GM21717 (cell line): ENCODE measurements at regions not wholly inside any gene's neighbourhood (a gene's known extent, or its start where the extent isn't known, plus 50 kb on each side); places are given as distances from the start of the nearest gene placed in this dataset.
"Not testable (repeated sequence)": the region's sequence is repeated elsewhere in the genome, so short reads cannot be mapped to it uniquely, and the experiment has no call there.

Experiments used
- ATAC-seq: cut with Tn5 transposase; IDR thresholded peaks from one replicate; pipeline ENCODE4 v1.9.1; 2021; ENCODE audit warnings: mild to moderate bottlenecking, moderate library complexity; ENCODE audit not compliant: unreplicated experiment

DNA sequence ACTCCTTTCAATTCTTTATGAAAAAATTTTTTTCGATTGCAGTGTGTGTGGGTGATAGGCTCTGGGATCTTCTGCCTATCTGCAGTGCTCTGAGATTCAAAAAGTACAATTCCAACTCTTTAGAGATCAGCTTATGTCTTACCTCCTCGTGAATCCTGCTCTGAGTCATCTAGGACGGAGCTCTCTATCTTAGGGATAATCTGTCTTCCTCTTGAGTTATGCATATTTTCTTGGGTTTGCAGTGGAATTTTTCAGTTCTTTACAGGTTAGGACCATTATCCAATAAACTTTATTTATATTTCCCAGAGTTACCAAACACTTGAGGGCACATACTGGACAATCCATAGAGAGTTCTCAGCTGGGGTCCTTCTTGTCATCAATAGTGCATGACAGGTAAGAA lies 428.6 kb downstream of the ACTR3B start:
- no peak for ATAC-seq

DNA sequence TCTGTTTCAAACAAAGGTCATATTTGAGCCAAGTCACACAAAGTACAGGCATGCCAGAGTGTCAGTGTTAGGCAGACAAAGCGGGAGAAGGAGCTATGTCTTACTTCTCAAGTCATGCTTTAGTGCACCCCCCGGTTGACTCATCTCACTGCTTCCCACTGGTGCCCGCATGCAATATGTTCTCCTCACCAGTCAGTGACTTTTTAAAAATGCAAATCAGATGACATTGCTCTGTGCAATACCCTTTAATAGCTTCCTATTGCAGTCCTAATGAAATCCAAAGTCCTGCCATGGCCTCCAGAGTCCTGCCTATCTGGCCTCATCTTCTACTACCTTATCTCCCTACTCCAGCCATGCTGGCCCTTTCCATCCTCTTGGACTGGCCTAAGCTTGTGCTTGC lies 429.1 kb downstream of the ACTR3B start:
- peak; percentile 77 for ATAC-seq

DNA sequence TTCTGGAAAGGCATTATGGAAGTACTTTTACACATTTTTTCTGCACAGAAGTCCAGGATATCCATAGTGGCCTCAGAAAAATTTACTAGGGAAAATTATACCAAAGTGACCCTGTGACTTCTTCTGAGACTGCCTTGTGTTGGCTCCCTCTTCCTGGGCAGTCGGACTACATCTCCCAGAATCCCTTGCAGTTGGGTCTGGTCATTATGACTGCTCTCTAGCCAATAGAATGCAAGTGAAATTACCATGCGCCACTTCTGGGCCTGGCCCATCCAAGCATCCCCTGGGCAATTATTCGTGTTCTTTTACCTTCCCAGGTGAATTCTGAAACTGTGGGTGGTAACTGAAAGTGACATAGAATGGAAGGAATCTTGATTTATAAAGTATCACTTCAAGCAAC lies 430.9 kb downstream of the ACTR3B start:
- no peak for ATAC-seq

DNA sequence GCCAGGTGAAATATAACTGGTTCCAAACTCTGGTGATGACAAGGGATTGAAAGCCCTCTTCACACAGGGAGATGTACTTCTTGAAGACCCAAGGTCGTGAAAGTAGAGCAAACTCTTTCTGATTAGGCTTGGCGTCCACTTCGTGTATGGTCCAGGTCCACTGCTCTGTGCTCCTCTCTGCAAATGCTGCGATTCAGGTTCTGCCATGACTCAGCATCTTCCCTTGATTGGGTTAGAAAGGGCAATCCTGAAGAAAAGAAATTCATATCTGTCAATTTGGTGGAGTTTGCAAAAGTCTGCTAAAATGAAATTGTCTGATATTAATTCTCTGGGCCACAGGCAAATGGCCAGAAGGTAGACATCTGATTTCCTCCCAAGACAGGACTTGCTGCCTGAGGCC lies 431.4 kb downstream of the ACTR3B start:
- no peak for ATAC-seq

DNA sequence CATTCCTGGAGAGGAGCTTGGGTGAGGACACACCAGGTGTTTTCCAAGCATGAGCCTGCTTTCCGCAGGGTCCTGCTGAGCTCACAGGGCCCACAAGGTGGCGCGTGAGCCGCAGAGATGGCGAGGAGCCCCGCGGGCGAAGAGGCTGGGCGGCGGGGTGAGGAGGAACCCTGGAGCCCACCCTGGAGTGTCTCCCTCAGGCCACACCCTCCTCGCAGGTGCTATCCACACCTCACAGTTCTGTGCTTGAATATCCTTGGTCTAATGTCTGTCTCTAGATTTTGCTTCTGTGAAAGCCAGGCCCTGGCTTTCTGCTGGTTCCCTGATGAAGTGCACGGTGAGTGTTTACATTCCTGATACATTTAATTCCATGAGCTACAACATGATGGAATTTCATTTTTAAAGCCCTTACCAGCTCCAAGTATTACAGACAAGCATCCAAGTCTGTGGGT lies 433.6 kb downstream of the ACTR3B start:
- peak; percentile 62 for ATAC-seq

DNA sequence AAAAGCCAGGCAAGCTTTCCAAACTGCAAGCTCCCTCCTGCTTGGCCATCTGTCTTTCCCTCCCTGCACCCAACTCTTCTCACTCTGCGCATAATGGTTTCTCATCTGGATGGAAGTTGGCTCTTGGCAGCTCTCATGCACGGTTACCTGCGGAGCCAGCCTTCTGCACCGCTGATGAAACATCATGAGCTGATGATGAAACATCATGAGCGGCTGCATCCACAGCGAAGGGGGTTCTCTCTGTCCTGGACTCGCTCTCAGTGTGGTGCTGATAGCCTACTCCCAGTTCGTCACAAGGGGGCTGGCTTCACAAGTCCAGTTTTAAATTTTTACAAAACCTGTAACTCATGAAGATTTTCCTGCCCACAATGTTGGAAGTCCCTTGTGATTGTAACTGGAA lies 457.5 kb downstream of the ACTR3B start:
- no peak for ATAC-seq

DNA sequence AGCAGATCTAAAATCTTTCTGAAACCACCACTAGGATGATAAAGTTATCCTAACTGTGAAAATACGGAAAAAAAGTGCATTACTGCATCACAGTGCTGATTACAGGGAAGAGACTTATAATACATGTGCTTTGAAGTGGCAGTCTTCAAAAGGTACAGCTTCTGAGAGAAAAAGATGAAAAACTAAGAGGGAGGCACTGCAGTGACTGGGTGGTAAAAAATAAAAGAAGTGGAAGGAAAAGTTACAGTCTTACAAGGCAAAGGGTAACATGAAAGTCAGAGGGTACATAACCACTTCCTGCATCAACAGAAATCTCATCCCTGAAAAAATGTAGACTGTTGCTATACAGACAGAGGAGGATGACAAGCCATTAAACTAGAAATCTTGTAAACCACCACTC lies 465.3 kb downstream of the ACTR3B start:
- no peak for ATAC-seq

DNA sequence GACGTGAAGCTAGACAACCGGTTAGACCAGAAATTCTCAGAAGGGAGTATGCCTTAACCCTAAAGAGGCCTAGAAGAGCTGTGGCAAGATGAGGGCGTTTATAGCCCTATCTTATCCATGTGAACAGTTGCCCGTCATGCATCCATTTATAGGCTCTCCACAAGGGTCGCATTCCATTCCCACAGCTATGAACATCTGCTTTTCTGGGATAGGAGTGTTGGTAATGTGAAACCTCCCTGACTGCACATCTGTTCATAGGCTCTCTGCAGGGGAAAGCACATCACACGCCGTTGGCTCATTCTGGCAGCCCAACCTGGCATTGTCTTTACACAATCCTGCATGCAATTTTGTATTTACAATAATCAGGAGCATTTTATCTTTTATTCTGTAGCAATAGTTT lies 485.6 kb downstream of the ACTR3B start:
- not testable (repeated sequence) for ATAC-seq

DNA sequence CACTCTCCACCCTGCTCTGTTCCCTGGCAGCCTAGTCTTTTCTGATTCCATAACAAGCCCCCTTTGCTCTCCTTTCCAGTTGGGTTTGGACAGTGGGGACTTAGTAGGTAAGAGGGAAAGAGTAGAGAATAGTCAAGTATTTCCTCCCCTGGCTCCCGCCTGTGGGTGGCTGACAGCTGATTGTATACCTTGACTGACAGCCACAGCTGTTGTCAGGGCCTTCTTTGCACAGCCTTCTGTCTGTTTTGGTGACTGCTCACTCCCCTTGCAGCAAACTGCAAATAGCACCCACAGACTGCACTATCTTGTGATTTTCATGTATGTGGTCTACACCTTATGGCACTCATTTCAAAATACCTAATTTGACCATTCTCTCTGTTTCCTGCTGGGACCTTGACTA lies 486.3 kb downstream of the ACTR3B start:
- no peak for ATAC-seq

DNA sequence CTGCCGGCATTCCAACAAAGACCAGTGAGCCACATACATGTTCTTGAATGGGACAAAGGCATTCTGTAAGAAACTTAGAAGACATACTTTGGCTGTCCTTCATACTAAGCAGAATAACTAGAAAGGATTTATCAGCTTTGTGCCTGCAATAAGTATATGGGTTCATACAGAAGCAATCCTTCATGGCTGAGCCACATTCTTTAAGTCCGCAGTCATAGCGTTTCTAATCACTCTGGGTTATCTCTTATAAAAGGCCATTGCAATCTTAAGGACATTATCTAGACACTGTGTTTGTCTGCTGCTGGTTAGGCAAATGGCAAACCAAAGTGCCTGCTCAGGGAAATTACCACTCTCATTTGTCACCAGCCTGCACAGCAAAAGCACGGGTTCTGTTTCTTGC lies 488.4 kb downstream of the ACTR3B start:
- no peak for ATAC-seq

DNA sequence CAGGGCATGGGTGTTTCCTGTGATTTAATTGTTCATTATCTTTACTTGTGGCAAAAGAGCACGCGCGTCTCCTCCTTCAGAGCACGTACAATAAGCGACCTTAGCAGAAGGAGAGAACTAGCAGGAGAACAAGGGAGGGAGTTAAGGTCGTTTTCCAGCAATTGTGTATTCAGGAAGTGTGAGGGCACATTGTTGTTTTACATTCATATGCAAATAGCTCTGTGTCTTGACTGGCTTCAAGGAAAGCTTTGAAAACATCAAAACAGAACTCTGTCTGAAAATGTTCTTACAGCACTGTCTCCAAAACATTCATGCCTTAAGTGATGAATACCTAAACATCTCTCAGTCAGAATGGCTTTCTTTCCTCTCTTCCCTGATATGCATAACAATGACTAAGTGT lies 499.1 kb downstream of the ACTR3B start:
- ATAC-seq: no peak

DNA sequence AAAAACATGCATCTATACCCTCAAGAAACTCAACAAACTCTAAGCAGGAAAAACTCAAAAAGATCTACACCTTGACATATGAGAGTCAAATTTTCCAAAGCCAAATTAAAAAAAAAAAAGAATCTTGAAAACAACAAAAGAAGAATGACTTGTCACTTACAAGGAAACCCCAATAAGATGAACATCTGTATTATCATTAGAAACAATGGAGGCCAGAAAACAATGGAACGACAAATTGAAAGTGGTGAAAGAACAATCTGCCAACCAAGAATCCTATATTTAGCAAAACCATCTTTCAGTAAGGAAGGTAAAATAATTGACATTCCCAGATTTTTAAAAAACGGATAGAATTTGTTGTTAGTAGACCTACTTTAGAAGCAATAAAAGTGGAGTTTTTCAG lies 516.8 kb downstream of the ACTR3B start:
- no peak for ATAC-seq

DNA sequence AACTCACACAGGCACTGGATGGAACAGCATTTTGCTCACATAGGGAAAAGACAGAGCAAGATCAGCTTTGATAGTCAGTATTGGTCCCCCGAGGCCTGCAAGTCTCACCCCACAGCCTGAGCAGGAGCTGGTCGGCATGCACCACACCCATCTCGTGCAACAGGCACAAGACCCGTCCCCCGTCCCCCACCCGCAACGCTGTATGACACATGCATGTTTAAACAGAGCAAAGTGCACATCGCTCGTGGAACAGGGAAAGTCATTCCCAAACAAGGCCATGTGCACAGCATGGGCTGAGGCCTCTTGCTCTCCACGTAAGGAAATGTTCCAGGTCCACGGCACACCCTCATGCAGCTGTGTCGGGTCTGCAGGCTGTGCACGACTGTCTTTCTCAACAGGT lies 527.2 kb downstream of the ACTR3B start:
- no peak for ATAC-seq

DNA sequence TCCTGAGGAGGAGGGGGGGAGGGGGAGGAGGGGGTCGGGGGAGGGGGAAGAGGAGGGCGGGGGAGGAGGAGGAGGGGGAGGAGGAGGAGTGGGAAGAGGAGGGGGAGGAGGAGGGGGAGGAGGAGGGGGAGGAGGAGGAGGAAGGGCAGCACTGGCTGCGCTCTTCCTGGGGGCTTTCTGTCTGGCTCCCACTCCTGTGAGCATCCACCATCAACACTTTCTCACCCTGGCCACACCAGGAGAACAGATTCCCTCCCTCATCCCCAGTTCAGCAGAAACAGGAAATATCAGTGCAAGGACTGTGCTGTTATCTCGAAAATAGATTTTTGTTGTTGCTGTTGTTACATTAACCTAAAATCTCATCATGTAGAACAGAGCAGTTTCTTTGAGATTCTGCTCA lies 530.5 kb downstream of the ACTR3B start:
- no peak for ATAC-seq

DNA sequence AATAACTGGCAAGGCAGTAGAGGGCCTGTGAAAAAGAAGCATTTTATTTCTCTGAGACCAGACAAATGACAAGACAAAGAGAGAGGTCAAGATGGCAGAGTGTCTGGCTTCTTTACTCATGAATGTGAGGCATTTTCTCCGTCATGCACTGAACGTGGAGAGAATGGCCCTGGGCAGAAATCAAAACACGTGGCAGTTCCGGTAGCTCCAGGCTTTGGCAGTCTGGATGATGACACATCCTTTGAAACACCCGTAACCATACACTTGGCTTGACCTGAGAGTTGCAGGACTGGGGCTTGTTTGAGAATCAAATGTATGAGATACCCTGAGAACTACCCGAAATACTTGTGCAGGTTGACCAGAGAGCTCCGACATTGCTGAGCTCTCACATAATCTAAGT lies 537.6 kb downstream of the ACTR3B start:
- no peak for ATAC-seq

DNA sequence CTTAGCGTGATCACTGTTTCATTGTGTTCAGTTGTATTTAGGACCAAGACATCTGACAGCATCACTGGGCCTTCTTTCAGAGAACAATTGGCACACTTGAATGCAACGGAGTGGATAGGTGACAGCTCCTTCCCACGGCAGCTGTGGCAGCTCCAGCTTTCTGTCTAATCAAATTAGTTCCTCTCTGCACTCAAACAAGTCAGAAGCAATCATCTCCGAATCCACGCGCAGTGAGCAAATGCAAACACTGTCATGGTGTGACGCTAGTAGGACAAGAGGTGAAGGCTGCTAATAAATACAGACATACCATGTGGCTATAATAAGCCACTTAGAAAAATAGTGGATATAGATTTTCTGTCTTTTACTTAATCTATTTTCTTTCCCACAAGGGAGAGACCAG lies 542.4 kb downstream of the ACTR3B start:
- no peak for ATAC-seq

DNA sequence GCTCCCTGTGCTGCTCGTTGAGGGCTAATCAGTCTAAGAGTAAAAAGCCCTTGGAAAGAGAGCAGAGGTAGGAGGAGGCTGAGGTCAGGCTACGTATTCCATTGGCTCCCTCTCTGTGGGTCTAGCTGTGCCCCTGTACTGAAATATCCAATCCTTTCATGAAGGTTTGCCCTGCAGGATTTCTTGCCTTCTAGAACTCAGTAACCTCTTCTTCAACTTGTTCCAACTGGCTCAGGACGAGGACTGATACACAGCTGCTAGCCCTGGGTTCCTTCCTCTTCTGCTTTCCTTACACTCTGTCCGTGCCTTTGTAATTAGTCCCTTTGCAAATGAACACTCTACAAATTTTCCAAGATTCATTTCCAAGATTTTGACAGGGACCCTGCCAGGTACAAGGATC lies 560.5 kb downstream of the ACTR3B start:
- ATAC-seq: no peak

DNA sequence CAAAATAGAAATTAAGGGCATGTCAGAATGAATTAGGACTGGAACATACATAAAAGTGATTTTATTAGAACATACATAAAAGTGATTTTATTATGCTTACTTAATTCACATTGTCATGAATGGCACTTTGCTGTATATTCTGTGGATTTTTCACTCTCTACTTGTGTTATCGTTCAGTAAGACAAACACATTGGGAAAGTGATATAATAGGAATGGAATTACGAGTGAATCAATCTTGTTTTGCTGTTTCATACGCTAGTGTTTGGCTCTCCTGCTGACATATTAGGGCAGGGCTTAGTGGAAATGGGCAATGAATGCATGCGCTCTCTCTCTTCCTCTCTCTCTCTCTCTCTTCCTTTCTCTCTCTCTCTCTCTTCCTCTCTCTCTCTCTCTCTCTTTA lies 561.1 kb downstream of the ACTR3B start:
- no peak for ATAC-seq

DNA sequence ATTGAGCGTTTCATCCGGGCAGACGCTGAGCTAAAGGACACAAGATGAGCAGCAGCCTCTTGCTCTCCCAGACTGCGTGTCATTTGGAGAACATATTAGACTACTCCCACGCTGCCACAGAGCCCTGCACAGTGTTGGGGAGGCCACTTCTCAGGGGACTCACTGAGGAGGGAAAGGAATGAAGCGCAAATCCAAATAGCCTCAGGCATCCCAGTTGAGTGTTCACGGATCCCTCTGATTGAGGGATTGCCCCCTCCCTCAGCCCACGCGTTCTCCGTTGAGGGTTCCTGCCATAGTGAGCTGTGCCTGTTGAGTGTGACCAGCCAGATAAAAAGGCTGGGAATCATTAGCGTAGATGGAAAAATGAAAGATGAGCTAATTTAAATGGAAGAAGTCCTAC lies 563.4 kb downstream of the ACTR3B start:
- ATAC-seq: no peak

DNA sequence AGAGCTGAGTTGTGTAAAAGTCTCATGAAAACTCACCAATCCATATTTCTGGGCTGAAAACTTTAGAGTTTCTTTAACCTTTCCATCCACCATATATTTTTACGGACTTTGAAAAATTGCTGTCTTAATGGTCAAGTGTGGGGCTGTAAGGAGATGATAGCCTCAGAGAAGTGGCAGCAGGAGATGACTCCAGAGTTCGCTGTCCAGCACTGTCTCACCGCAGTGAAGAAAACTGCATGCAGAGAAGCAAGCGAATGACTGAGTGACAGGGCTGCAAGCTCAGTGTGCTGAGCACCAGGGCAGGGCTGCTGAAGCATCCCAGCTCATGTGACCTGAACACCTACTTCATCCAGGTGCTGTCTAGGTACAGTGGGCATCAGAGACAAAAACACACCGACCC lies 564.5 kb downstream of the ACTR3B start:
- ATAC-seq: no peak

DNA sequence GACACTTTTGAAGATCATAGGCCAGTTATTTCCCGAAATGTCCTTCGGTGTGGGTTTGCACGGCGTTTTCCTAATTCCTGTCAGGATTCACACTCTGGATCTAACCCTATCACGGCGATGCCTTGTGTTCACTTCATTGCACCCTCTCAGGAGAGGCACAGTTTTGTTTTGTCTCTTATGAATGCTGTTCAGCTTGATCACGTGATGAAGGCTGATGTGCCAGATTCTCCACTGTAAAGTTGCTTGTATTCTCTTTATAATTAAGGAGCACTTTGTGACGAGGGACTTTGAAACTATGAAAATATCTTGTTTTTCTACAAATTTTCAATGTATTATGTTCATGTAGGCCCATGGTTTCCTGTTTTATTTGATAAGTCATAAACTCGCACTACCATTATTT lies 568.1 kb downstream of the ACTR3B start:
- ATAC-seq: no peak

DNA sequence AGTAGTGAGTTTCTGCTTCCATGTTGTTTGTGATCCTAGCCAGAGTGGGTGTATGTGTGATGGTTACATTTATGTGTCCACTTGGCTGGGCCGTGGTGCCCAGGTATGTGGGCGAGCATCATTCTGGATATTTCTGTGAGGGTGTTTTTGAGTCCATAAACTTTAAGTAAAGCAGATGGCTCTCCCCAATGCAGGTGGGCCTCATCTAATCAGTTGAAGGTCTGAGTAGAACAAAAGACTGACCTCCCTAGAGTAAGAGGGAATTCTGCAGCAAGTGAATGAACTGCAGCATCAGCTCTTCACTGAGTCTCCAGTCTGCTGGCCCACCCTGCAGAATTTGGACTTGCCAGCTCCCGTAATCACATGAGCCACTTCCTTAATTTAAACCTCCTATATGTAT lies 571.9 kb downstream of the ACTR3B start:
- no peak for ATAC-seq

DNA sequence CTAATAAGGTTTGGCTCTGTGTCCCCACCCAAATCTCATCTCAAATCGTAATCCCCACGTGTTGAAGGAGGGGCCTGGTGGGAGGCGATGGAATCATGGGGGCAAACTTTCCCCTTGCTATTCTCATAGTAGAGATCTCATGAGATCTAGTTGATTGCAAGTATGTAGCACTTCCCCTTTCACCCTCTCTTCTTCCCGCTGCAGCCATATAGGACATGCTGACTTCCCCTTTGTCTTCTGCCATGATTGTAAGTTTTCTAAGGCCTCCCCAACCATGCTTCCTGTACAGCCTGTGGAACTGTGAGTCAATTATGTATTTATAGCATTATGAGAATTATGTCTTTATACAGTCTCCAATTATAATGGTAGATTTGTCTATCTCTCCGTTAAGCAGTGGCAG lies 594.5 kb downstream of the ACTR3B start:
- no peak for ATAC-seq

DNA sequence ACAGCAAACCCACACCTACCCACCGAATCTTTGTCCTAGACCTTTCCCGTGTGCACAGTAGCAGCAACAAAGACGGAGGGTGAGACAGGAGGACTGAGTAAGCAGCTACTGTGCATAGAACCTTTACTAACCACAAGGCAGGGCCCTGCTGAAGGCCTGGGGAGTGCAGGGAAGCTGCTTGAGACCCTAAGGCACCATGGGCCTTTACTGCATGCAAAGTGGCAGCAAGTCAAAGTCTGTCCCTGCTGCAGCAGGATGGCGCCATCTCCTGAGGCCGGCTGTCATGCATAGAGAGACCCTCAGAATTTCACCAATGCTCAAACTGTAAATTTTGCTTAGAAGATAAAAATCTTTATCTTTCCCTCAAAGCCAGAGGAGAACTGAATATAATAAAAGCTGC lies 610.5 kb downstream of the ACTR3B start:
- ATAC-seq: no peak
